ENCODE measurements at regions not wholly inside any gene's neighbourhood (a gene's known extent, or its start where the extent isn't known, plus 50 kb on each side); places are given as distances from the start of the nearest gene placed in this dataset.

DNA sequence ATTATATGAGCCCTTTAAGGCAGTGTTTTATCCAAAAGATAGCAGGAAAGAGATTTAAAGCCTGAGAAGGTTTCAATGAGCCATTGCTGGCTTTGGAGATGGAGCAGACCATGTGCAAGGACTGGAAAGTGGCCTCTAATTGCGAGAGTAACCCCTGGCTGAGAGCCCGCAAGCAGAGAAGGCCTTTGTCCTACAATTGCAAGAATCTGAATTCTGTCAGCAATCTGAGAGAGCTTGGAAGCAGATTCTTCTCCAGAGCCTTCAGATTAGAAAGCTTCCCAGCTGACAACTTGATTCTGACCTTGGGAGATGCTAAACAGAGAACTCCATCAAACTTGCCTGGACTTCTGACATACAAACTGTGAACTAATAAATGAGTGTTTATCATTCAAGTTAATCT is 528.7 kb upstream of the KLF12 start:
- H3K36me3 ChIP-seq (ENCODE audit: control insufficient read depth, insufficient read depth, low read length) = no peaks in the 10 kb centered on the region
- DNase-seq (no peak), ATAC-seq (ENCODE audit: low read depth in 2 of 2) (no peak)
- Mint-ChIP-seq H3K27ac (no peak overlapping the region), H3K4me1 (no peaks in the 10 kb centered on the region), H3K9me3 (peaks cover 0 to 3% (median 0%) of the 10 kb centered on the region in 7 donors), H3K27me3 (peaks cover 5% of the 10 kb centered on the region), H3K4me3 (no peak overlapping the region), H3K36me3 (no peaks in the 10 kb centered on the region)
- H3K27me3 ChIP-seq (ENCODE audit: control insufficient read depth, insufficient read depth, low read length) = no peaks in the 10 kb centered on the region
- no peaks in the 10 kb centered on the region for H3K4me1 ChIP-seq (ENCODE audit: control insufficient read depth, insufficient read depth, low read length, poor library complexity, severe bottlenecking)
- no peak overlapping the region for H3K27ac ChIP-seq (ENCODE audit: insufficient read depth, low read length, poor library complexity, severe bottlenecking)
- H3K9me3 ChIP-seq (ENCODE audit: control insufficient read depth in 2 of 2, low read length in 2 of 2) = no peaks in the 10 kb centered on the region
- no peak overlapping the region for H3K4me3 ChIP-seq (ENCODE audit: low read depth, low read length)

DNA sequence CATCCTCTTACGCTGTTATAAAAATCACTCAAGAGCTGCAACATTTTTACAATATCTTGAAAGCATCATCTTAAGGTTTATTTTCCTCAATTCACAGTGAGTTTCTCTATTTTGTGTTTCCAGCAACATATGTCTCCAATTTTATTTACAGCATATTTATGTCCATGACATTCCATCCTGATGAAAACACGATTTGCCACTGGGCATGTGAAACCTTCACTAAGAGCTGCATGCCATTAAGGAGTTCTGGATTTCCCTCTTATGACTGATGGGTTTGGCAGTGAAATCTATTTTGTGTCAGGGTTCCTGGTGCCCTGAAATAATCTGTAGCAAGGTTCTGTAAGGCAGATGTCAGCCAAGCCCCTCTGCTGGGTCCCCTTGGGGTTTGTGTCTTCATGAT is 527.6 kb upstream of the KLF12 start:
- no peaks in the 10 kb centered on the region for H3K27me3 Mint-ChIP-seq
- Histone ChIP-seq H3K36me3 (ENCODE audit: control insufficient read depth, insufficient read depth, low read length) (no peaks in the 10 kb centered on the region), H3K27ac (ENCODE audit: insufficient read depth, low read length, poor library complexity, severe bottlenecking) (no peak overlapping the region), H3K27me3 (ENCODE audit: control insufficient read depth, insufficient read depth, low read length) (no peaks in the 10 kb centered on the region), H3K9me3 (ENCODE audit: control insufficient read depth in 2 of 2, low read length in 2 of 2) (no peaks in the 10 kb centered on the region), H3K4me3 (ENCODE audit: low read depth, low read length) (no peak overlapping the region), H3K4me1 (ENCODE audit: control insufficient read depth, insufficient read depth, low read length, poor library complexity, severe bottlenecking) (no peaks in the 10 kb centered on the region)
- no peak overlapping the region for H3K27ac Mint-ChIP-seq
- no peak for ATAC-seq (ENCODE audit: low read depth in 2 of 2)
- H3K4me1 Mint-ChIP-seq = no peaks in the 10 kb centered on the region
- peaks cover 0 to 3% (median 0%) of the 10 kb centered on the region in 7 donors for H3K9me3 Mint-ChIP-seq
- H3K4me3 Mint-ChIP-seq = no peak overlapping the region
- DNase-seq = no peak
- H3K36me3 Mint-ChIP-seq = no peaks in the 10 kb centered on the region

DNA sequence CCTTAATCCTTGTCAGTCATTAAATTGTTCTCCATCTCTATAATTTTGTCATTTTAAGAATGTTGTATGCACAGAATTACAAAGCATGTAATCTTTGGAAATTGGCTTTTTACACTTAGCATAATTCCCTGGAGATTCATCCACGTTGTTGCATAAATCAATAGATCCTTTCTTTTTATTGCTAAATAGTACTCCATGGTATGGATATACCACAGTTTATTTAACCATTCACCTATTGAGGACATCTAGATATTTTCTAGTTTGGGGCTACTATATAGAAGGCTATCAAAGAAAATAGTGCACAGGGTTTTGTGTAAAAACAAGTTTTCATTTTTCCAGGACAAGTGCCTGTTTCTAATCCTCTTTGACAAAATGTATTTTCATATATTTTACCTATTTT is 523.6 kb upstream of the KLF12 start:
- H3K27me3 Mint-ChIP-seq = no peaks in the 10 kb centered on the region
- no peak for DNase-seq
- Histone ChIP-seq H3K27me3 (ENCODE audit: control insufficient read depth, insufficient read depth, low read length) (no peaks in the 10 kb centered on the region), H3K36me3 (ENCODE audit: control insufficient read depth, insufficient read depth, low read length) (no peaks in the 10 kb centered on the region), H3K4me1 (ENCODE audit: control insufficient read depth, insufficient read depth, low read length, poor library complexity, severe bottlenecking) (no peaks in the 10 kb centered on the region), H3K4me3 (ENCODE audit: low read depth, low read length) (no peak overlapping the region), H3K27ac (ENCODE audit: insufficient read depth, low read length, poor library complexity, severe bottlenecking) (no peak overlapping the region), H3K9me3 (ENCODE audit: control insufficient read depth in 2 of 2, low read length in 2 of 2) (no peaks in the 10 kb centered on the region)
- H3K4me1 Mint-ChIP-seq = no peaks in the 10 kb centered on the region
- no peak overlapping the region for H3K4me3 Mint-ChIP-seq
- peaks cover 0 to 6% (median 0%) of the 10 kb centered on the region in 7 donors for H3K9me3 Mint-ChIP-seq
- ATAC-seq (ENCODE audit: low read depth in 2 of 2) = no peak
- no peak overlapping the region for H3K27ac Mint-ChIP-seq
- H3K36me3 Mint-ChIP-seq = no peaks in the 10 kb centered on the region

DNA sequence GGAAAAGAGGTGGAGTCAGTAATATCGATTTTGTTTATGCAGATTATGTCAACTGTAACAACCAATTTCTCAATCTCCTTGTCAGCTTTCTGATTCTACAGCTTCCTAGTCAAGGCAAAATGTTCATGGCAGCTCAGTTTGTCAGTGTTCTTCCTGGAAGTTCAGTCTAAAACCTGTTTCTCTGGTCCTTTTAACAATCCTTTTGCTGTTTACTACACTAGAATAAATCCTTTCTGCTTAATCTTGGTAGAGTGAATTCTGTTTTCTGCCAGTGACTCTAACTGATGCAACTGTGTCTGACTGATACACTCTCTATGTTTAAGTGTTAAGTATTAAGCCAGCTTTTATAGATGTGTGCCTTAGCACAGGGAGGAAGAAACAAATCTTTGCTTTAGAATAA is 516.9 kb upstream of the KLF12 start:
- Histone ChIP-seq H3K27me3 (ENCODE audit: control insufficient read depth, insufficient read depth, low read length) (no peaks in the 10 kb centered on the region), H3K36me3 (ENCODE audit: control insufficient read depth, insufficient read depth, low read length) (no peaks in the 10 kb centered on the region), H3K4me3 (ENCODE audit: low read depth, low read length) (no peak overlapping the region), H3K4me1 (ENCODE audit: control insufficient read depth, insufficient read depth, low read length, poor library complexity, severe bottlenecking) (no peaks in the 10 kb centered on the region), H3K9me3 (ENCODE audit: control insufficient read depth in 2 of 2, low read length in 2 of 2) (no peaks in the 10 kb centered on the region), H3K27ac (ENCODE audit: insufficient read depth, low read length, poor library complexity, severe bottlenecking) (no peak overlapping the region)
- no peak overlapping the region for H3K4me3 Mint-ChIP-seq
- no peaks in the 10 kb centered on the region for H3K27me3 Mint-ChIP-seq
- no peaks in the 10 kb centered on the region for H3K36me3 Mint-ChIP-seq
- no peak for ATAC-seq (ENCODE audit: low read depth in 2 of 2)
- no peak for DNase-seq
- no peaks in the 10 kb centered on the region for H3K4me1 Mint-ChIP-seq
- peaks cover 0 to 3% (median 0%) of the 10 kb centered on the region in 7 donors for H3K9me3 Mint-ChIP-seq
- H3K27ac Mint-ChIP-seq = no peak overlapping the region

DNA sequence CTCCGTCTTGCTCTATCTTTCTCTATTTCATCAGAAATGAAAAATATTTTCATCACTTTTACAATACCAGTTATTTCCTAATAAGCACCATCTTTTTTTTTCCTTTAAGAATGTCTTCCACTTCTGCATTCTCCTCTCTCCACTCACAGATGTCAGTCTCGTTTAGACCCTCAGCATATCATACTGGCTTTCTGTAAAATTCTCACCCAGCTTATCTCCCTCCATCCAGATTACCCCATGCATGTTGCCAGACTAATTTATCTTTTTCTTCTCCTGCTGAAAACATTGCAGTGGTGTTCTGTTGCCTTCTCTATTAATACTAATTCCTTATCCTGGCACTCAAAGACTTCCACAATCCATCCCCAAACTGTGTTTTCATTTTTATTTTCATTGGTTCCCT is 513.8 kb upstream of the KLF12 start:
- no peaks in the 10 kb centered on the region for H3K27me3 ChIP-seq (ENCODE audit: control insufficient read depth, insufficient read depth, low read length)
- no peaks in the 10 kb centered on the region for H3K9me3 ChIP-seq (ENCODE audit: control insufficient read depth in 2 of 2, low read length in 2 of 2)
- no peak overlapping the region for H3K4me3 ChIP-seq (ENCODE audit: low read depth, low read length)
- no peak overlapping the region for H3K27ac ChIP-seq (ENCODE audit: insufficient read depth, low read length, poor library complexity, severe bottlenecking)
- DNase-seq (no peak), ATAC-seq (ENCODE audit: low read depth in 2 of 2) (no peak)
- no peak overlapping the region for H3K4me3 Mint-ChIP-seq
- peaks cover 0 to 2% (median 0%) of the 10 kb centered on the region in 7 donors for H3K9me3 Mint-ChIP-seq
- H3K4me1 ChIP-seq (ENCODE audit: control insufficient read depth, insufficient read depth, low read length, poor library complexity, severe bottlenecking) = no peaks in the 10 kb centered on the region
- no peaks in the 10 kb centered on the region for H3K4me1 Mint-ChIP-seq
- H3K27me3 Mint-ChIP-seq = no peaks in the 10 kb centered on the region
- no peak overlapping the region for H3K27ac Mint-ChIP-seq
- H3K36me3 Mint-ChIP-seq = no peaks in the 10 kb centered on the region
- H3K36me3 ChIP-seq (ENCODE audit: control insufficient read depth, insufficient read depth, low read length) = no peaks in the 10 kb centered on the region

DNA sequence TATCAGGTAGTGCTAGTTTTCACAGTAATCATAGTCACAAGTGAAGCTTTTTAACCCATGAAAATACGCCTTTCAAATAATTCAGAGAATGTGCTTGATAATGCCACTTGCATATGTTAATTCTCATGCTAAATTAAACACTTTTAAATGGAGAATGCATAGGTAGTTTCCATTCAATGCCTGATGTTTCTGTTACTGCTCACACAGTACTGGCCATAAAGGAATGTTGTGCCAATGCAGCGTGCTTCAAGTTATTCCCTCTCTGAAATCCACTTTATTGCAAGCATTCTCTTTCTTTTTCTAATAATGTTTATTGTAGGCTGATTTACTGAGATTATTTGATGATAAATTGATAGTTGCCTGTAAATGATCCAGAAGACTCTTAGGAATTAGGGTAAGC is 513.0 kb upstream of the KLF12 start:
- H3K9me3 ChIP-seq (ENCODE audit: control insufficient read depth in 2 of 2, low read length in 2 of 2) = no peaks in the 10 kb centered on the region
- no peaks in the 10 kb centered on the region for H3K36me3 Mint-ChIP-seq
- H3K9me3 Mint-ChIP-seq = peaks cover 0 to 2% (median 0%) of the 10 kb centered on the region in 7 donors
- no peaks in the 10 kb centered on the region for H3K4me1 Mint-ChIP-seq
- H3K27ac Mint-ChIP-seq = no peak overlapping the region
- H3K4me3 ChIP-seq (ENCODE audit: low read depth, low read length) = no peak overlapping the region
- no peaks in the 10 kb centered on the region for H3K4me1 ChIP-seq (ENCODE audit: control insufficient read depth, insufficient read depth, low read length, poor library complexity, severe bottlenecking)
- no peak overlapping the region for H3K4me3 Mint-ChIP-seq
- ATAC-seq (ENCODE audit: low read depth in 2 of 2) (no peak), DNase-seq (no peak)
- H3K36me3 ChIP-seq (ENCODE audit: control insufficient read depth, insufficient read depth, low read length) = no peaks in the 10 kb centered on the region
- no peak overlapping the region for H3K27ac ChIP-seq (ENCODE audit: insufficient read depth, low read length, poor library complexity, severe bottlenecking)
- H3K27me3 ChIP-seq (ENCODE audit: control insufficient read depth, insufficient read depth, low read length) = no peaks in the 10 kb centered on the region
- peaks cover 2% of the 10 kb centered on the region for H3K27me3 Mint-ChIP-seq

DNA sequence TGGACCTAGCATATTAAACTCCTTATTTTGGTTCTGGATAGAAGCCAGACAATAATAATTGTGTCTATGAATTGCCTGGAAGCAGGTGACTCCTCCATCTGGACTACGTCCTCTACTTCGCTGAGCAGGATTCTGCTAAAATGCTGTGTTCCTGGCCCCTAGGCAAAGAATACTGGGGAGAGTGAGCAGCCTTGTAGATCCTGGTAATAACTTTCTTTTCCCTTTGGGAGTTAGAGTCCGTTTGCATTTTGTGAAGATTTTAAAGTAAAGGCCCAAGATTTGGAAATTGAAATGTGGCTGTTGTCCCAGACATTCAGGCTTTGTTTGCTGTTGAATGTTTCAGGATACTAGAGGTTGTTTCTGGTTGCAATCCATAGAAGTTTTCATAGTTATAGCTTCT is 511.9 kb upstream of the KLF12 start:
- no peak overlapping the region for H3K27ac Mint-ChIP-seq
- no peak for DNase-seq
- no peak overlapping the region for H3K4me3 Mint-ChIP-seq
- no peak overlapping the region for H3K4me3 ChIP-seq (ENCODE audit: low read depth, low read length)
- no peaks in the 10 kb centered on the region for H3K4me1 ChIP-seq (ENCODE audit: control insufficient read depth, insufficient read depth, low read length, poor library complexity, severe bottlenecking)
- no peak for ATAC-seq (ENCODE audit: low read depth in 2 of 2)
- no peaks in the 10 kb centered on the region for H3K36me3 Mint-ChIP-seq
- H3K27me3 Mint-ChIP-seq = peaks cover 5% of the 10 kb centered on the region
- H3K9me3 Mint-ChIP-seq = peaks cover 0 to 2% (median 0%) of the 10 kb centered on the region in 7 donors
- H3K4me1 Mint-ChIP-seq = no peaks in the 10 kb centered on the region
- H3K36me3 ChIP-seq (ENCODE audit: control insufficient read depth, insufficient read depth, low read length) = no peaks in the 10 kb centered on the region
- no peaks in the 10 kb centered on the region for H3K9me3 ChIP-seq (ENCODE audit: control insufficient read depth in 2 of 2, low read length in 2 of 2)
- H3K27ac ChIP-seq (ENCODE audit: insufficient read depth, low read length, poor library complexity, severe bottlenecking) = no peak overlapping the region
- no peaks in the 10 kb centered on the region for H3K27me3 ChIP-seq (ENCODE audit: control insufficient read depth, insufficient read depth, low read length)

DNA sequence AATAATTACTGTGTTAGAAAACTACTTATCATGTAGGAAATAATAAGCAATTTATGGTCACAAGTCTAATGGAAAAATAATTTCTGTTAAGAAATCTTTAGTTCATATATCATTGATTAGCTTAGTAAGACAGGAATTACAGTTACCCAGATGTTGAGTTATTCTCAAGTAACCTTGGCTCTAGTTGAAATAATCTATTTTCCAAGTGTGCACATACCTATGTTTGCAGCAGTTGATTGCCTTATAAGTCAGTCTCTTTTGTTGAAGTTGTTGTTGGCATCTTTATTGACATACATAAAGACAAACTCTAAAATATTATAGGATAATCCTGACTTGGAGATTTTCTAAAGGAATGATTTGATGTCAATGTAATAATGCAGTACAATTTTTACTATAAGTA is 511.4 kb upstream of the KLF12 start:
- ATAC-seq (ENCODE audit: low read depth in 2 of 2) = no peak
- H3K4me1 ChIP-seq (ENCODE audit: control insufficient read depth, insufficient read depth, low read length, poor library complexity, severe bottlenecking) = no peaks in the 10 kb centered on the region
- no peak overlapping the region for H3K4me3 Mint-ChIP-seq

More for the DNA sequence above, 511.4 kb upstream of the KLF12 start:
- Mint-ChIP-seq H3K36me3 (no peaks in the 10 kb centered on the region), H3K27ac (no peak overlapping the region), H3K9me3 (peaks cover 0 to 2% (median 0%) of the 10 kb centered on the region in 7 donors), H3K4me1 (no peaks in the 10 kb centered on the region), H3K27me3 (peaks cover 5% of the 10 kb centered on the region)
- no peaks in the 10 kb centered on the region for H3K27me3 ChIP-seq (ENCODE audit: control insufficient read depth, insufficient read depth, low read length)
- H3K9me3 ChIP-seq (ENCODE audit: control insufficient read depth in 2 of 2, low read length in 2 of 2) = no peaks in the 10 kb centered on the region
- no peak overlapping the region for H3K27ac ChIP-seq (ENCODE audit: insufficient read depth, low read length, poor library complexity, severe bottlenecking)
- DNase-seq = no peak
- H3K4me3 ChIP-seq (ENCODE audit: low read depth, low read length) = no peak overlapping the region
- H3K36me3 ChIP-seq (ENCODE audit: control insufficient read depth, insufficient read depth, low read length) = no peaks in the 10 kb centered on the region
